HepG2 (cell line): ENCODE measurements at regions not wholly inside any gene's neighbourhood (a gene's known extent, or its start where the extent isn't known, plus 50 kb on each side); places are given as distances from the start of the nearest gene placed in this dataset.

ENCODE experiments used
- EED ChIP-seq: sonication (generic); formaldehyde crosslinking; IDR thresholded peaks from 2 replicates; pipeline ENCODE4 v1.5.0; 2020; ENCODE audit warnings: mild to moderate bottlenecking, missing genetic modification reagents
- ELF1 ChIP-seq: sonication (generic); formaldehyde crosslinking; IDR thresholded peaks from 2 replicates; pipeline ENCODE4 v1.4.0; 2020; ENCODE audit warnings: missing genetic modification reagents
- EZH2 ChIP-seq: conservative IDR thresholded peaks from 2 replicates; pipeline ENCODE4 v1.6.1; 2012; ENCODE audit warnings: mild to moderate bottlenecking, low read depth, low read length, moderate library complexity
- JUND ChIP-seq: sonication (generic); formaldehyde crosslinking; IDR thresholded peaks from 2 replicates; pipeline ENCODE4 v1.8.0; 2022; ENCODE audit warnings: mild to moderate bottlenecking, missing genetic modification reagents
- NR2F2 ChIP-seq: IDR thresholded peaks from 2 replicates; pipeline ENCODE4 v1.6.1; 2012; ENCODE audit warnings: low read depth, inconsistent platforms, borderline replicate concordance
- SALL2 ChIP-seq: sonication (generic); formaldehyde crosslinking; IDR thresholded peaks from 2 replicates; pipeline ENCODE4 v1.8.1; 2023; ENCODE audit warnings: mild to moderate bottlenecking, missing genetic modification reagents, inconsistent platforms
- SOX6 ChIP-seq, 2 experiments: fragments of 450-650 bp in 1 of 2; sonication (generic) in 1 of 2; formaldehyde crosslinking in 1 of 2; IDR thresholded peaks; 2 replicates each; pipeline versions ENCODE4 v1.4.0 to v1.6.1; 2017 to 2020; ENCODE audit warnings: antibody characterized with exemption in 1 of 2, mild to moderate bottlenecking in 1 of 2, missing genetic modification reagents in 1 of 2
- TCF12 ChIP-seq, 2 experiments: fragments of 450-650 bp in 1 of 2; sonication (generic) in 1 of 2; formaldehyde crosslinking in 1 of 2; IDR thresholded peaks; 2 replicates each; pipeline versions ENCODE4 v1.6.1 to v1.8.0; 2017 to 2022; ENCODE audit warnings: antibody characterized with exemption in 1 of 2, mild to moderate bottlenecking in 1 of 2, missing genetic modification reagents in 1 of 2, moderate library complexity in 1 of 2
- ZFP37 ChIP-seq: sonication (generic); formaldehyde crosslinking; IDR thresholded peaks from 2 replicates; pipeline ENCODE4 v1.4.0; 2020; ENCODE audit warnings: missing genetic modification reagents, borderline replicate concordance
- ZNF430 ChIP-seq: sonication (generic); formaldehyde crosslinking; IDR thresholded peaks from 2 replicates; pipeline ENCODE4 v1.9.0; 2021; ENCODE audit warnings: mild to moderate bottlenecking, missing genetic modification reagents
- ZNF460 ChIP-seq: sonication (generic); formaldehyde crosslinking; IDR thresholded peaks from 2 replicates; pipeline ENCODE4 v1.5.1; 2020; ENCODE audit warnings: missing genetic modification reagents, mild to moderate bottlenecking, borderline replicate concordance
- TF ChIP-seq, protein P1 (sequence below): sonication (generic); formaldehyde crosslinking; IDR thresholded peaks from 2 replicates; pipeline ENCODE4 v1.5.0; 2020; ENCODE audit warnings: mild to moderate bottlenecking, missing genetic modification reagents, moderate library complexity
- TF ChIP-seq, protein P2 (sequence below): sonication (generic); formaldehyde crosslinking; IDR thresholded peaks from 2 replicates; pipeline ENCODE4 v1.9.0; 2021; ENCODE audit warnings: missing genetic modification reagents, mild to moderate bottlenecking, borderline replicate concordance

DNA sequence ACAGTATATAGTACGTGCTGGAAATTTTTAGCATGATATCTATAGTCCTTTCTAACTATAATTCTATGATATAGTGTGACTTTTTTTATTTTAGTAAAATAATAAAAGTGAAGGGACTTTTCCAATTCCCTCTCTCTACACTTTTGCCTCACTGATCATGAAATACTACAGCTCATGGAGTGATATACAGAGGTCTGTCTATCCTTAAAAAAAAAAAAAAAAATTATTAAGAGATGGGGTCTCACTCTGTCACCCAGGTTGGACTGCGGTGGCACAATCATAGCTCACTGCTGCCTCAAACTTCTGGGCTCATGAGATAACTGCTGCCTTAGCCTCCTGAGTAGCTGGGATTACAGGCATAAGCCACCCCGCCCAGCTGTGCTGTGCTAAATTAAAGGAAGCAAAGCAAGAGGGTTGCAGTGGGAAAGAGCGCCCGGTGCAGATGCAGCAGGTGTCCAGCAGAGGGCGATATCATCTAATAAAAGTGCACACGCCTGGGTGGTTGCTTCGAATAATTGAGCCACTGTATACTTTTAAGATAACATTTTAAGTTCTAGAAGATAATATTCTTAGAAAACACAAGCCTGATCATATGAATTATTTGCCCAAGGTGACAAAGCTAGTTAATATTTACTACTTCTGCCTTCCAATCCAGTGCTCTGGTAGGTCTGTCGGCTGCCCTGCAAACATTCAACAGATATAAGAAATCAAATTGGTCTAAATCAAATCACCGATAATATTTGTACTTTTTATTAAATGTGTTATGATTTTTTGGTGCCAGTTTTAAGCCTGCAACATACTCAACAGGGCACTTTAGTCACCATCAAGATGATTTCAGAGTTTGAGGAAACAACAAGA, 94.9 kb upstream of the NT5E start:
- TF ChIP-seq EZH2 (no peak), EED (CRISPR knock-in tag) (no peak), ZNF430 (CRISPR knock-in tag) (no peak), TCF12 (IDR thresholded peaks at IDR 0.05) (no peak), TCF12 (CRISPR knock-in tag; IDR thresholded peaks at IDR 0.05) (no peak), ZFP37 (CRISPR knock-in tag) (no peak), ZNF460 (CRISPR knock-in tag) (no peak), SOX6 (IDR thresholded peaks at IDR 0.05) (no peak), SOX6 (CRISPR knock-in tag; IDR thresholded peaks at IDR 0.05) (no peak), JUND (CRISPR knock-in tag) (no peak), ELF1 (CRISPR knock-in tag) (no peak), SALL2 (CRISPR knock-in tag) (no peak), NR2F2 (no peak)
- TF ChIP-seq, protein P1, sequence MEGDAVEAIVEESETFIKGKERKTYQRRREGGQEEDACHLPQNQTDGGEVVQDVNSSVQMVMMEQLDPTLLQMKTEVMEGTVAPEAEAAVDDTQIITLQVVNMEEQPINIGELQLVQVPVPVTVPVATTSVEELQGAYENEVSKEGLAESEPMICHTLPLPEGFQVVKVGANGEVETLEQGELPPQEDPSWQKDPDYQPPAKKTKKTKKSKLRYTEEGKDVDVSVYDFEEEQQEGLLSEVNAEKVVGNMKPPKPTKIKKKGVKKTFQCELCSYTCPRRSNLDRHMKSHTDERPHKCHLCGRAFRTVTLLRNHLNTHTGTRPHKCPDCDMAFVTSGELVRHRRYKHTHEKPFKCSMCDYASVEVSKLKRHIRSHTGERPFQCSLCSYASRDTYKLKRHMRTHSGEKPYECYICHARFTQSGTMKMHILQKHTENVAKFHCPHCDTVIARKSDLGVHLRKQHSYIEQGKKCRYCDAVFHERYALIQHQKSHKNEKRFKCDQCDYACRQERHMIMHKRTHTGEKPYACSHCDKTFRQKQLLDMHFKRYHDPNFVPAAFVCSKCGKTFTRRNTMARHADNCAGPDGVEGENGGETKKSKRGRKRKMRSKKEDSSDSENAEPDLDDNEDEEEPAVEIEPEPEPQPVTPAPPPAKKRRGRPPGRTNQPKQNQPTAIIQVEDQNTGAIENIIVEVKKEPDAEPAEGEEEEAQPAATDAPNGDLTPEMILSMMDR, result peak; percentile 89
- TF ChIP-seq, protein P2, sequence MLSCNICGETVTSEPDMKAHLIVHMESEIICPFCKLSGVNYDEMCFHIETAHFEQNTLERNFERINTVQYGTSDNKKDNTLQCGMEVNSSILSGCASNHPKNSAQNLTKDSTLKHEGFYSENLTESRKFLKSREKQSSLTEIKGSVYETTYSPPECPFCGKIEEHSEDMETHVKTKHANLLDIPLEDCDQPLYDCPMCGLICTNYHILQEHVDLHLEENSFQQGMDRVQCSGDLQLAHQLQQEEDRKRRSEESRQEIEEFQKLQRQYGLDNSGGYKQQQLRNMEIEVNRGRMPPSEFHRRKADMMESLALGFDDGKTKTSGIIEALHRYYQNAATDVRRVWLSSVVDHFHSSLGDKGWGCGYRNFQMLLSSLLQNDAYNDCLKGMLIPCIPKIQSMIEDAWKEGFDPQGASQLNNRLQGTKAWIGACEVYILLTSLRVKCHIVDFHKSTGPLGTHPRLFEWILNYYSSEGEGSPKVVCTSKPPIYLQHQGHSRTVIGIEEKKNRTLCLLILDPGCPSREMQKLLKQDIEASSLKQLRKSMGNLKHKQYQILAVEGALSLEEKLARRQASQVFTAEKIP (CRISPR knock-in tag), result no peak
